HAP-1 (cell line): ENCODE measurements at regions not wholly inside any gene's neighbourhood (a gene's known extent, or its start where the extent isn't known, plus 50 kb on each side); places are given as distances from the start of the nearest gene placed in this dataset.

Experiments used
- DNase-seq, 2 experiments: peaks; one replicate each; pipeline ENCODE4 v3.0.0-alpha.2; 2016 to 2020; ENCODE audit warnings: low spot score in 2 of 2
- H3K27me3 ChIP-seq: fragments of 250-450 bp; sonication (Bioruptor Pico); 2 replicates; pipeline ENCODE4 v1.5.1; 2020; ENCODE audit warnings: low read depth, mild to moderate bottlenecking, moderate library complexity
- H3K36me3 ChIP-seq: fragments of 250-450 bp; sonication (Bioruptor Pico); replicated peaks from 2 replicates; pipeline ENCODE4 v1.5.1; 2020; ENCODE audit warnings: mild to moderate bottlenecking
- H3K4me1 ChIP-seq: fragments of 250-450 bp; sonication (Bioruptor Pico); 2 replicates; pipeline ENCODE4 v1.5.1; 2020; ENCODE audit warnings: mild to moderate bottlenecking
- H3K4me3 ChIP-seq: fragments of 250-450 bp; sonication (Bioruptor Pico); 2 replicates; pipeline ENCODE4 v1.5.1; 2020; ENCODE audit warnings: mild to moderate bottlenecking, moderate library complexity
- H3K9me3 ChIP-seq: fragments of 250-450 bp; sonication (Bioruptor Pico); 2 replicates; pipeline ENCODE4 v1.5.1; 2020; ENCODE audit warnings: mild to moderate bottlenecking, moderate library complexity
- in situ Hi-C: fragments of 300-500 bp; cut with MboI; formaldehyde crosslinking; loops from 3 replicates; pipeline ENCODE4 v1.14.3; 2020; ENCODE audit warnings: low sequenced_read_pairs, inconsistent platforms, mixed read lengths

DNA sequence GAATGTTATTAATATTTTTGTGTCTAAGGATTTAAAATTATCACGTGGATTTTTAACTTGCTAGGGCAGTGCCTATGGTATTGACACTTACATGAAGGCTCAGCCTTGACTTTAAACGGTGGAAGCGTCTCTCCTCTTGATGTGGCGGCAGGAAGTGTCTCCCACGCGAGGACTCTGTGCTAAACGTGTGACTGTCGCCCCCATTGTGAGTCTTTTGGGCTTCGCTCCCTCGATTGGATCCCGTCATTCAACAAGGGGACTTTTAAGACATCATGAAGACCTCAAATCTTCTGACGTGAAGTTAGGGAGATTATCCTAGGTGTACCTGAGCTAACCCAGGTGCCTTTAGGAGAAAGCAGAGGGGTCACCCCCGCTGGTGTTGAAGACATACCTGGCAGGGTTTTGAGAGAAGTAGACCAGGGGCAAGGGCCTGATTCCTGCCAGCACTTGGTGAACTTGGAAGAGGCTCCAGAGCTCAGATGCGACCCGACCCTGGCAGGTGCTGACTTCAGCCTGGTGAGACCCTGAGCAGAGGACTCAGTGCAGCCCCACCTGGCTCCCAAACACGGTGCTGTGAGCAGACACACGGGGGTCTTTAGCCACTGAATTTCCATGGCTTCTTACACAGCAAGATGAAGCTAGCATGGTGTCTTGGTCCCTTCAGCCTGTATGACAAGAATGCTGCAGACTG, 55.7 kb upstream of the IRX4 start:
- Histone ChIP-seq H3K9me3 (no peaks in the 10 kb centered on the region), H3K36me3 (no peaks in the 10 kb centered on the region), H3K27me3 (no peaks in the 10 kb centered on the region), H3K4me1 (no peaks in the 10 kb centered on the region), H3K4me3 (no peak overlapping the region)
- in situ Hi-C loops: no loop called here
- DNase-seq: no peak

GRCh38 chr5:1937590-1937989, 54.9 kb upstream of the IRX4 start:
- Histone ChIP-seq H3K9me3 (no peaks in the 10 kb centered on the region), H3K36me3 (no peaks in the 10 kb centered on the region), H3K27me3 (no peaks in the 10 kb centered on the region), H3K4me3 (no peak overlapping the region), H3K4me1 (no peaks in the 10 kb centered on the region)
- in situ Hi-C loops: no loop called here
- no peak for DNase-seq

GRCh38 chr5:1936901-1937300, 54.2 kb upstream of the IRX4 start:
- no peaks in the 10 kb centered on the region for H3K9me3 ChIP-seq
- H3K27me3 ChIP-seq: peaks cover 2% of the 10 kb centered on the region; the same call in 1 of the 2 replicates
- no peaks in the 10 kb centered on the region for H3K4me1 ChIP-seq
- in situ Hi-C loops: no loop called here
- DNase-seq: no peak
- no peaks in the 10 kb centered on the region for H3K36me3 ChIP-seq
- no peak overlapping the region for H3K4me3 ChIP-seq

- H3K27me3 ChIP-seq: peaks cover 6% of the 10 kb centered on the region; the same call in 1 of the 2 replicates
- H3K4me3 ChIP-seq: no peak overlapping the region
- no peaks in the 10 kb centered on the region for H3K9me3 ChIP-seq
- in situ Hi-C loops: no loop called here
- no peak for DNase-seq
- H3K4me1 ChIP-seq: no peaks in the 10 kb centered on the region
- no peaks in the 10 kb centered on the region for H3K36me3 ChIP-seq
Observed at GRCh38 chr5:1936413-1936812, 53.7 kb upstream of the IRX4 start.

DNA sequence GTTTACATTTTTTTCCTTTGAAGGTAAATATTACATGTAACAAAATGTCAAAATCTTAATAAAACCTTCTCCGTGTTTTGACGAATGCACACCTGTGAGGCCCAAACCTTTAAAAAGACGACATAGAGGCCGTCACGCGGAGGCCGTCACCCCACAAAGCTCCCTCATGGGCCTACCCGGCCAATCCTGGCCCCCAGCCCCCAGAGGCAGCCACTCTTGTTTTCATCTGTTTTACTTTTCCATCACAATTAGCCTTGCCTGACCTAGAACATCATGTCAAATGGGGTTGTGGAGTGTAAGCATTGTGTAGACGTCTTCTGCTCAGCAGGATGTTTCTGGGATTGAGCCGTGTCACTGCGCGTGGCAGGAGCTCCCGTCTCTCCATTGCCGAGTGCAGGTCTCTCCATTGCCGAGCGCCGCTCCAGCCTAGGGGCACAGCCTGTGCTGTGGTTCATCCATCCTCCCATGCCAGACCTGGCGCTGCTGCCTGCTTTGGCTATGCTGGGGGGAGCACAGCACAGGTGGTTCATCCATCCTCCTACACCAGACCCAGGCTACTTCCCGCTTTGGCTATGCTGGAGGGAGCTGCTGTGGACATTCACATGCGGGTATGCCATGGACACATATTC, 52.2 kb upstream of the IRX4 start:
- in situ Hi-C loops: no loop called here
- Histone ChIP-seq H3K36me3 (no peaks in the 10 kb centered on the region), H3K9me3 (no peaks in the 10 kb centered on the region), H3K27me3 (peaks cover 6% of the 10 kb centered on the region; the same call in 1 of the 2 replicates), H3K4me3 (no peak overlapping the region), H3K4me1 (no peaks in the 10 kb centered on the region)
- DNase-seq: no peak

DNA sequence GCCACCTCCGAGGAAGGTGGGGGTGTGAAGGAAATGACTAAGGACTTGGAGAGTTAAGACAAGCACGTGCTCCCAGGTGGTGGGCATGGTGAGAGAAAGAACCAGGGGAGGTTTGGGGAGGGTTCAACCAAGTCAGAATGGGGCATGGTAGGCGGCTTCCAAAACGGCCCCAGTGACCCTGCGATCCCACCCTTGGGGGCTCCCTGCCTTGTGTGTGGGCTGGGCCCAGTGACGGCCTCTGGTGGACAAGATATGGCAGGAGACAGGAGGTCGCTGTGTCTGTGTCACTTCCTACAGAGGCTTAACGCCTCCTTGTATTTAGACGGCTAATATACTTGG, 51.3 kb upstream of the IRX4 start:
- Histone ChIP-seq H3K36me3 (no peaks in the 10 kb centered on the region), H3K9me3 (no peaks in the 10 kb centered on the region), H3K4me3 (no peak overlapping the region), H3K27me3 (peaks cover 6% of the 10 kb centered on the region; the same call in 1 of the 2 replicates), H3K4me1 (no peaks in the 10 kb centered on the region)
- no peak for DNase-seq
- in situ Hi-C loops: no loop called here

- Histone ChIP-seq H3K4me3 (no peak overlapping the region), H3K9me3 (no peaks in the 10 kb centered on the region), H3K36me3 (no peaks in the 10 kb centered on the region), H3K4me1 (no peaks in the 10 kb centered on the region), H3K27me3 (peaks cover 6% of the 10 kb centered on the region; the same call in 1 of the 2 replicates)
- in situ Hi-C loops: no loop called here
- DNase-seq: no peak
Observed at GRCh38 chr5:1933364-1934055, 50.8 kb upstream of the IRX4 start.
